GM12878 (cell line): ENCODE measurements at regions not wholly inside any gene's neighbourhood (a gene's known extent, or its start where the extent isn't known, plus 50 kb on each side); places are given as distances from the start of the nearest gene placed in this dataset.

Source experiments
- ASH2L ChIP-seq: fragments of 300-600, 200-600 bp; sonication (generic); IDR thresholded peaks from 2 replicates; pipeline ENCODE4 v1.6.1; 2017; ENCODE audit warnings: low read depth, mild to moderate bottlenecking, borderline replicate concordance
- BCL11A ChIP-seq: IDR thresholded peaks from 2 replicates; pipeline ENCODE4 v1.6.1; 2011; ENCODE audit warnings: low read depth, low read length
- CEBPZ ChIP-seq: fragments of 150-350 bp; IDR thresholded peaks from 2 replicates; pipeline ENCODE4 v1.6.1; 2016; ENCODE audit warnings: low read depth, low read length
- CHD2 ChIP-seq: IDR thresholded peaks from 2 replicates; pipeline ENCODE4 v1.6.1; 2011; ENCODE audit warnings: low read depth, low read length, improper control_type of control experiment, borderline replicate concordance
- E2F4 ChIP-seq: IDR thresholded peaks from 2 replicates; pipeline ENCODE4 v1.6.1; 2012; ENCODE audit warnings: low read depth, low read length, improper control_type of control experiment
- IRF5 ChIP-seq: fragments of 450-650 bp; IDR thresholded peaks from 2 replicates; pipeline ENCODE4 v1.6.1; 2017; ENCODE audit warnings: borderline replicate concordance
- MTA2 ChIP-seq: fragments of 450-650 bp; IDR thresholded peaks from 2 replicates; pipeline ENCODE4 v1.6.1; 2016; ENCODE audit warnings: low read depth, mild to moderate bottlenecking, moderate library complexity
- PAX5 ChIP-seq: IDR thresholded peaks from 2 replicates; pipeline ENCODE4 v1.6.1; 2011; ENCODE audit warnings: low read depth, low read length, borderline replicate concordance
- PBX3 ChIP-seq: IDR thresholded peaks from 2 replicates; pipeline ENCODE4 v1.6.1; 2011; ENCODE audit warnings: mild to moderate bottlenecking, low read depth, low read length, moderate library complexity; ENCODE audit not compliant: insufficient replicate concordance
- PRDM15 ChIP-seq: fragments of 450-650 bp; formaldehyde crosslinking; IDR thresholded peaks from 2 replicates; pipeline ENCODE4 v1.4.0; 2020; ENCODE audit warnings: mild to moderate bottlenecking, moderate library complexity
- SIX5 ChIP-seq: IDR thresholded peaks from 2 replicates; pipeline ENCODE4 v1.6.1; 2011; ENCODE audit warnings: mild to moderate bottlenecking, low read depth, low read length, moderate library complexity; ENCODE audit not compliant: severe bottlenecking
- SKIL ChIP-seq: fragments of 450-650 bp; IDR thresholded peaks from 2 replicates; pipeline ENCODE4 v1.6.1; 2017; ENCODE audit warnings: mild to moderate bottlenecking, low read depth, inconsistent platforms; ENCODE audit not compliant: poor library complexity, severe bottlenecking
- SMARCA5 ChIP-seq: fragments of 450-650 bp; IDR thresholded peaks from 2 replicates; pipeline ENCODE4 v1.6.1; 2017; ENCODE audit warnings: mild to moderate bottlenecking

- no peak for TF ChIP-seq SKIL
- no peak for TF ChIP-seq MTA2
- TF ChIP-seq ASH2L, result no peak
- no peak for TF ChIP-seq PRDM15
- TF ChIP-seq PAX5, result no peak
- no peak for TF ChIP-seq CHD2
- TF ChIP-seq SIX5, result no peak
- TF ChIP-seq PBX3, result no peak
- TF ChIP-seq CEBPZ, result no peak
- no peak for TF ChIP-seq BCL11A
- TF ChIP-seq SMARCA5, result no peak
- no peak for TF ChIP-seq IRF5
- no peak for TF ChIP-seq E2F4
Observed at GRCh38 chr13:111458001-111458531, 137.6 kb downstream of the TEX29 start (continued).
